Activated naive CD8-positive, alpha-beta T cell treated with anti-CD3 and anti-CD28 coated beads, Interleukin-2, amount 10 ng/mL, durations not matched to agents 7 days and 5 days (primary cell): ENCODE measurements at regions not wholly inside any gene's neighbourhood (a gene's known extent, or its start where the extent isn't known, plus 50 kb on each side); places are given as distances from the start of the nearest gene placed in this dataset.

Experiments used
- ATAC-seq: fragments of 150-1000 bp; cut with Tn5 transposase; one replicate; pipeline ENCODE4 v1.10.0; 2021; ENCODE audit warnings: low read depth, moderate library complexity
- POLR2A ChIA-PET: fragments of 350-600 bp; sonication (Branson Sonifier 250); formaldehyde crosslinking; loops from one replicate; lab custom pipeline; 2021; ENCODE audit warnings: antibody characterized with exemption; lab: Charles Lee
- DNase-seq: peaks from one replicate; pipeline ENCODE4 v3.0.0; 2021
- H3K27ac Mint-ChIP-seq: one replicate; pipeline ENCODE4 v1.8.0; 2022; ENCODE audit warnings: mild to moderate bottlenecking, mixed read lengths
- H3K27me3 Mint-ChIP-seq: one replicate; pipeline ENCODE4 v1.8.0; 2022; ENCODE audit warnings: mild to moderate bottlenecking, moderate library complexity, mixed read lengths
- H3K36me3 Mint-ChIP-seq: one replicate; pipeline ENCODE4 v1.8.0; 2021; ENCODE audit warnings: mild to moderate bottlenecking, mixed read lengths
- H3K4me1 Mint-ChIP-seq: one replicate; pipeline ENCODE4 v1.8.0; 2021; ENCODE audit warnings: mixed read lengths
- H3K4me3 Mint-ChIP-seq: one replicate; pipeline ENCODE4 v1.8.0; 2022; ENCODE audit warnings: mild to moderate bottlenecking, moderate library complexity, mixed read lengths
- H3K9me3 Mint-ChIP-seq: one replicate; pipeline ENCODE4 v1.8.0; 2021; ENCODE audit warnings: mixed read lengths

GRCh38 chr21:14712121-14712715 is 166.1 kb upstream of the SAMSN1 start:
- Mint-ChIP-seq H3K27me3 (no peaks in the 10 kb centered on the region), H3K9me3 (peaks cover 26% of the 10 kb centered on the region), H3K4me3 (no peak overlapping the region), H3K36me3 (peaks cover 7% of the 10 kb centered on the region), H3K4me1 (peaks cover 4% of the 10 kb centered on the region), H3K27ac (no peak overlapping the region)
- POLR2A ChIA-PET, result no interaction called here
- DNase-seq, result no peak
- no peak for ATAC-seq

GRCh38 chr21:14711287-14711686 is 165.2 kb upstream of the SAMSN1 start:
- Mint-ChIP-seq H3K4me3 (no peak overlapping the region), H3K27me3 (no peaks in the 10 kb centered on the region), H3K9me3 (peaks cover 28% of the 10 kb centered on the region), H3K36me3 (peaks cover 7% of the 10 kb centered on the region), H3K27ac (no peak overlapping the region), H3K4me1 (peaks cover 9% of the 10 kb centered on the region)
- no peak for ATAC-seq
- POLR2A ChIA-PET, result no interaction called here
- DNase-seq, result no peak

GRCh38 chr21:14707511-14708020 is 161.5 kb upstream of the SAMSN1 start:
- Mint-ChIP-seq H3K4me1 (peaks cover 12% of the 10 kb centered on the region), H3K36me3 (peaks cover 9% of the 10 kb centered on the region), H3K27me3 (no peaks in the 10 kb centered on the region), H3K27ac (no peak overlapping the region), H3K4me3 (no peak overlapping the region), H3K9me3 (peaks cover 27% of the 10 kb centered on the region)
- ATAC-seq (no peak), DNase-seq (no peak)
- POLR2A ChIA-PET, result no interaction called here

GRCh38 chr21:14706712-14707510 is 160.8 kb upstream of the SAMSN1 start:
- no peak for DNase-seq
- POLR2A ChIA-PET, result no interaction called here

GRCh38 chr21:14699433-14700407 is 153.6 kb upstream of the SAMSN1 start:
- Mint-ChIP-seq H3K36me3 (peaks cover 6% of the 10 kb centered on the region), H3K27me3 (no peaks in the 10 kb centered on the region), H3K4me3 (no peak overlapping the region), H3K27ac (no peak overlapping the region), H3K9me3 (peaks cover 5% of the 10 kb centered on the region), H3K4me1 (no peaks in the 10 kb centered on the region)
- DNase-seq (no peak), ATAC-seq (no peak)
- POLR2A ChIA-PET, result no interaction called here

More at GRCh38 chr21:14706712-14707510, 160.8 kb upstream of the SAMSN1 start:
- ATAC-seq, result no peak
- Mint-ChIP-seq H3K9me3 (peaks cover 23% of the 10 kb centered on the region), H3K4me3 (no peak overlapping the region), H3K4me1 (peaks cover 9% of the 10 kb centered on the region), H3K36me3 (peaks cover 9% of the 10 kb centered on the region), H3K27ac (no peak overlapping the region), H3K27me3 (no peaks in the 10 kb centered on the region)

- no peaks in the 10 kb centered on the region for H3K27me3 Mint-ChIP-seq
- H3K27ac Mint-ChIP-seq, result no peak overlapping the region
- ATAC-seq (no peak), DNase-seq (no peak)
- no peak overlapping the region for H3K4me3 Mint-ChIP-seq
- peaks cover 4% of the 10 kb centered on the region for H3K9me3 Mint-ChIP-seq
- H3K36me3 Mint-ChIP-seq, result peaks cover 8% of the 10 kb centered on the region
- H3K4me1 Mint-ChIP-seq, result no peaks in the 10 kb centered on the region
- POLR2A ChIA-PET, result no interaction called here
Measured at GRCh38 chr21:14697769-14698168, 151.7 kb upstream of the SAMSN1 start.

- peaks cover 9% of the 10 kb centered on the region for H3K9me3 Mint-ChIP-seq
- no peak for ATAC-seq
Measured at GRCh38 chr21:14694817-14695216, 148.7 kb upstream of the SAMSN1 start.

GRCh38 chr21:14693997-14694396 is 147.9 kb upstream of the SAMSN1 start:
- H3K4me1 Mint-ChIP-seq, result peaks cover 7% of the 10 kb centered on the region
- no peak for DNase-seq
- H3K27ac Mint-ChIP-seq, result no peak overlapping the region
- POLR2A ChIA-PET, result no interaction called here
- peaks cover 10% of the 10 kb centered on the region for H3K9me3 Mint-ChIP-seq
- H3K36me3 Mint-ChIP-seq, result peaks cover 21% of the 10 kb centered on the region
- H3K27me3 Mint-ChIP-seq, result no peaks in the 10 kb centered on the region
- H3K4me3 Mint-ChIP-seq, result no peak overlapping the region
- no peak for ATAC-seq

More at GRCh38 chr21:14694817-14695216, 148.7 kb upstream of the SAMSN1 start:
- Mint-ChIP-seq H3K36me3 (peaks cover 14% of the 10 kb centered on the region), H3K4me1 (peaks cover 7% of the 10 kb centered on the region), H3K27ac (no peak overlapping the region), H3K4me3 (no peak overlapping the region), H3K27me3 (no peaks in the 10 kb centered on the region)
- POLR2A ChIA-PET, result no interaction called here
- DNase-seq, result no peak

- DNase-seq (no peak), ATAC-seq (no peak)
- peaks cover 13% of the 10 kb centered on the region for H3K9me3 Mint-ChIP-seq
- peaks cover 11% of the 10 kb centered on the region for H3K4me1 Mint-ChIP-seq
- peaks cover 31% of the 10 kb centered on the region for H3K36me3 Mint-ChIP-seq
- POLR2A ChIA-PET, result no interaction called here
- H3K27me3 Mint-ChIP-seq, result no peaks in the 10 kb centered on the region
- H3K27ac Mint-ChIP-seq, result peak overlapping the region; percentile 37
- H3K4me3 Mint-ChIP-seq, result no peak overlapping the region
Measured at GRCh38 chr21:14691914-14692313, 145.8 kb upstream of the SAMSN1 start.

GRCh38 chr21:14690886-14691285 is 144.8 kb upstream of the SAMSN1 start:
- peaks cover 13% of the 10 kb centered on the region for H3K9me3 Mint-ChIP-seq
- ATAC-seq, result no peak
- H3K27me3 Mint-ChIP-seq, result no peaks in the 10 kb centered on the region
- POLR2A ChIA-PET, result no interaction called here
- H3K27ac Mint-ChIP-seq, result no peak overlapping the region
- H3K4me3 Mint-ChIP-seq, result no peak overlapping the region
- H3K36me3 Mint-ChIP-seq, result peaks cover 31% of the 10 kb centered on the region
- no peak for DNase-seq
- peaks cover 17% of the 10 kb centered on the region for H3K4me1 Mint-ChIP-seq

- peaks cover 24% of the 10 kb centered on the region for H3K4me1 Mint-ChIP-seq
- no peak for DNase-seq
- H3K36me3 Mint-ChIP-seq, result peaks cover 37% of the 10 kb centered on the region
- no peak overlapping the region for H3K4me3 Mint-ChIP-seq
- POLR2A ChIA-PET, result interaction anchor here (1.2 kb wide), 1 partner anchor 145 kb away, joined by 3 read pairs; no protein-coding TSS in a partner anchor
- peaks cover 13% of the 10 kb centered on the region for H3K9me3 Mint-ChIP-seq
- ATAC-seq, result no peak
- no peak overlapping the region for H3K27ac Mint-ChIP-seq
- no peaks in the 10 kb centered on the region for H3K27me3 Mint-ChIP-seq
Measured at GRCh38 chr21:14688936-14689335, 142.8 kb upstream of the SAMSN1 start.

GRCh38 chr21:14688412-14688811 is 142.3 kb upstream of the SAMSN1 start:
- DNase-seq, result no peak
- Mint-ChIP-seq H3K27me3 (no peaks in the 10 kb centered on the region), H3K4me1 (peaks cover 25% of the 10 kb centered on the region), H3K36me3 (peaks cover 36% of the 10 kb centered on the region), H3K27ac (no peak overlapping the region), H3K9me3 (peaks cover 13% of the 10 kb centered on the region), H3K4me3 (no peak overlapping the region)
- POLR2A ChIA-PET, result interaction anchor here (0.6 to 1.2 kb wide), 2 partner anchors 124 to 144 kb away, joined by 3 to 4 read pairs; no protein-coding TSS in a partner anchor
- no peak for ATAC-seq

- POLR2A ChIA-PET, result interaction anchor here (1.2 kb wide), 1 partner anchor 11 kb away, joined by 5 read pairs; no protein-coding TSS in a partner anchor
- Mint-ChIP-seq H3K36me3 (peaks cover 36% of the 10 kb centered on the region), H3K27me3 (no peaks in the 10 kb centered on the region), H3K4me1 (peaks cover 29% of the 10 kb centered on the region), H3K9me3 (peaks cover 13% of the 10 kb centered on the region), H3K4me3 (no peak overlapping the region), H3K27ac (peak overlapping the region; percentile 54)
- ATAC-seq (no peak), DNase-seq (no peak)
Measured at GRCh38 chr21:14687268-14687625, 141.1 kb upstream of the SAMSN1 start.
